Erythroblast (primary cell): ENCODE measurements at regions not wholly inside any gene's neighbourhood (a gene's known extent, or its start where the extent isn't known, plus 50 kb on each side); places are given as distances from the start of the nearest gene placed in this dataset.

ENCODE experiments used
- GATA1 ChIP-seq: IDR thresholded peaks from 2 replicates; pipeline ENCODE4 v1.6.1; 2011; ENCODE audit warnings: low read depth, mild to moderate bottlenecking, control low read depth, low read length, moderate library complexity
- POLR2A ChIP-seq: IDR thresholded peaks from 2 replicates; pipeline ENCODE4 v1.6.1; 2011; ENCODE audit warnings: mild to moderate bottlenecking, low read length

GRCh38 chr2:155836439-155836838 is 496.1 kb downstream of the NR4A2 start:
- TF ChIP-seq POLR2A = no peak
- no peak for TF ChIP-seq GATA1
